OCI-LY3 (cell line): ENCODE measurements at regions not wholly inside any gene's neighbourhood (a gene's known extent, or its start where the extent isn't known, plus 50 kb on each side); places are given as distances from the start of the nearest gene placed in this dataset.

Source experiments
- H2AFZ ChIP-seq: fragments of 200-600, 300-600 bp; shearing (Covaris generic); 2 replicates; pipeline ENCODE4 v1.6.0; 2014; ENCODE audit warnings: antibody characterized with exemption, low read depth, low read length
- H3K27ac ChIP-seq: fragments of 200-600, 300-600 bp; sonication (generic); 2 replicates; pipeline ENCODE4 v1.5.1; 2014; ENCODE audit warnings: mild to moderate bottlenecking, low read length, moderate library complexity, mixed read lengths
- H3K27me3 ChIP-seq: fragments of 200-600, 300-600 bp; sonication (generic); 2 replicates; pipeline ENCODE4 v1.6.1; 2014; ENCODE audit warnings: low read depth, low read length, mixed read lengths
- H3K36me3 ChIP-seq: fragments of 200-600, 300-600 bp; sonication (generic); replicated peaks from 2 replicates; pipeline ENCODE3; 2014; ENCODE audit warnings: low read depth, low read length, mixed read lengths
- H3K4me1 ChIP-seq: fragments of 300-600, 200-600 bp; sonication (generic); 2 replicates; pipeline ENCODE4 v1.6.1; 2014; ENCODE audit warnings: low read length, mixed read lengths
- H3K4me2 ChIP-seq: fragments of 200-600, 300-600 bp; sonication (generic); 2 replicates; pipeline ENCODE4 v1.6.1; 2014; ENCODE audit warnings: low read length, mixed read lengths
- H3K4me3 ChIP-seq: fragments of 300-600, 200-600 bp; sonication (generic); 2 replicates; pipeline ENCODE4 v1.5.1; 2014; ENCODE audit warnings: antibody characterized with exemption, mild to moderate bottlenecking, low read length, moderate library complexity
- H3K79me2 ChIP-seq: fragments of 300-600, 200-600 bp; shearing (Covaris generic); 2 replicates; pipeline ENCODE4 v1.6.1; 2014; ENCODE audit warnings: mild to moderate bottlenecking, low read length, mixed read lengths
- H3K9ac ChIP-seq: fragments of 300-600, 200-600 bp; shearing (Covaris generic); 2 replicates; pipeline ENCODE4 v1.6.0; 2014; ENCODE audit warnings: mild to moderate bottlenecking, low read length, moderate library complexity
- H3K9me3 ChIP-seq: fragments of 200-600, 300-600 bp; shearing (Covaris generic); 2 replicates; pipeline ENCODE4 v1.6.1; 2014; ENCODE audit warnings: low read length, mixed read lengths; ENCODE audit not compliant: insufficient read depth
- H4K20me1 ChIP-seq: fragments of 200-600, 300-600 bp; sonication (generic); 2 replicates; pipeline ENCODE4 v1.6.1; 2016; ENCODE audit warnings: low read length, mixed read lengths; ENCODE audit not compliant: insufficient read depth
- CTCF ChIP-seq: fragments of 200-600, 300-600 bp; sonication (generic); IDR thresholded peaks from 2 replicates; pipeline ENCODE4 v1.5.1; 2014; ENCODE audit warnings: antibody characterized with exemption, low read length, low read depth
- EZH2phosphoT487 ChIP-seq: fragments of 200-600 bp; shearing (Covaris generic); IDR thresholded peaks from 2 replicates; pipeline ENCODE4 v1.6.1; 2018; ENCODE audit warnings: antibody characterized with exemption, mixed run types, low read depth

GRCh38 chr16:58960034-58960433, 225.9 kb upstream of the GOT2 start:
- no peaks in the 10 kb centered on the region for H3K36me3 ChIP-seq
- H3K27me3 ChIP-seq, result no peaks in the 10 kb centered on the region
- no peaks in the 10 kb centered on the region for H3K79me2 ChIP-seq
- no peak overlapping the region for H3K4me3 ChIP-seq
- no peak overlapping the region for H2AFZ ChIP-seq
- H3K9ac ChIP-seq, result no peak overlapping the region
- no peak for TF ChIP-seq EZH2phosphoT487
- TF ChIP-seq CTCF, result no peak
- H3K27ac ChIP-seq, result no peak overlapping the region
- no peaks in the 10 kb centered on the region for H4K20me1 ChIP-seq
- no peaks in the 10 kb centered on the region for H3K9me3 ChIP-seq
- H3K4me1 ChIP-seq, result no peaks in the 10 kb centered on the region
- no peak overlapping the region for H3K4me2 ChIP-seq

- H3K27me3 ChIP-seq, result no peaks in the 10 kb centered on the region
- no peak overlapping the region for H3K9ac ChIP-seq
- no peaks in the 10 kb centered on the region for H3K9me3 ChIP-seq
- no peak overlapping the region for H3K27ac ChIP-seq
- H3K4me1 ChIP-seq, result no peaks in the 10 kb centered on the region
- no peak overlapping the region for H3K4me2 ChIP-seq
- no peaks in the 10 kb centered on the region for H4K20me1 ChIP-seq
- H3K4me3 ChIP-seq, result no peak overlapping the region
- no peaks in the 10 kb centered on the region for H3K79me2 ChIP-seq
- H2AFZ ChIP-seq, result no peak overlapping the region
- no peaks in the 10 kb centered on the region for H3K36me3 ChIP-seq
- TF ChIP-seq EZH2phosphoT487, result no peak
- no peak for TF ChIP-seq CTCF
Observed at GRCh38 chr16:58958749-58959148, 224.6 kb upstream of the GOT2 start.

- no peak overlapping the region for H3K27ac ChIP-seq
- no peak overlapping the region for H3K4me3 ChIP-seq
- H3K4me2 ChIP-seq, result no peak overlapping the region
- no peaks in the 10 kb centered on the region for H3K9me3 ChIP-seq
- H3K79me2 ChIP-seq, result no peaks in the 10 kb centered on the region
- H4K20me1 ChIP-seq, result no peaks in the 10 kb centered on the region
- no peaks in the 10 kb centered on the region for H3K4me1 ChIP-seq
- no peaks in the 10 kb centered on the region for H3K36me3 ChIP-seq
- no peak for TF ChIP-seq EZH2phosphoT487
- H3K9ac ChIP-seq, result no peak overlapping the region
- no peak overlapping the region for H2AFZ ChIP-seq
- 0 out of 2 replicates have a peak, but pooled peaks cover 4% of the 10 kb centered on the region for H3K27me3 ChIP-seq
Observed at GRCh38 chr16:58948244-58948643, 214.1 kb upstream of the GOT2 start.

- Histone ChIP-seq H3K27me3 (no peaks in the 10 kb centered on the region), H3K4me3 (no peak overlapping the region), H4K20me1 (no peaks in the 10 kb centered on the region), H3K9me3 (no peaks in the 10 kb centered on the region), H2AFZ (no peak overlapping the region), H3K9ac (no peak overlapping the region), H3K4me2 (no peak overlapping the region), H3K79me2 (no peaks in the 10 kb centered on the region), H3K36me3 (no peaks in the 10 kb centered on the region), H3K27ac (no peak overlapping the region), H3K4me1 (no peaks in the 10 kb centered on the region)
- TF ChIP-seq CTCF (no peak), EZH2phosphoT487 (no peak)
Observed at GRCh38 chr16:58940609-58941008, 206.5 kb upstream of the GOT2 start.

- H3K4me1 ChIP-seq, result no peaks in the 10 kb centered on the region
- no peak for TF ChIP-seq CTCF
- TF ChIP-seq EZH2phosphoT487, result no peak
Observed at GRCh38 chr16:58938811-58939210, 204.7 kb upstream of the GOT2 start.

More at GRCh38 chr16:58938811-58939210, 204.7 kb upstream of the GOT2 start:
- H2AFZ ChIP-seq, result no peak overlapping the region
- H3K9me3 ChIP-seq, result no peaks in the 10 kb centered on the region
- H3K4me3 ChIP-seq, result no peak overlapping the region
- no peaks in the 10 kb centered on the region for H4K20me1 ChIP-seq
- no peaks in the 10 kb centered on the region for H3K27me3 ChIP-seq
- no peaks in the 10 kb centered on the region for H3K36me3 ChIP-seq
- no peak overlapping the region for H3K9ac ChIP-seq
- H3K79me2 ChIP-seq, result no peaks in the 10 kb centered on the region
- H3K4me2 ChIP-seq, result no peak overlapping the region
- H3K27ac ChIP-seq, result no peak overlapping the region
